ENCODE measurements at regions not wholly inside any gene's neighbourhood (a gene's known extent, or its start where the extent isn't known, plus 50 kb on each side); places are given as distances from the start of the nearest gene placed in this dataset.
A peak's percentile ranks its signal among the peaks of the same experiment; 100 is the strongest.

DNA sequence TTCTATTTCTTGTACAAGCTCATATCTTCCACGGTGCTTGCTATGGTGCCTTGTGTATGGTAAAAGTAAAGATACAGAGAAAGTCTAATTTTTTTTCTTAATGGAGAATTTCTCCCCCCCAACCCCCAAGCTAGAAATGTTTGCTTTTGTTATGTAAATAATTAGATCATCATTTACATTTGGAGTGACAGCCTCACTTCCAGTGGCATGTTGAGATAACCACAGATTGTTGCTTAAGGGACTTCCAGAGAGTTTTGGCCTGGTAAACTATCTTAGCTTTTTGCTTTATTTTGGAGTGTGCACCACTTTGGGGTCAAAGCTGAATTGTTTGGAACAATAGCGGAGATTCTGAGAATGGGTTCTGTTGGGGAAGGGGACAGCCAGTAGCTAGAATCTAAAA is 129.7 kb downstream of the ZNF365 start:
- TF ChIP-seq POLR2A (IDR thresholded peaks at IDR 0.05) = no peak
- TF ChIP-seq, protein P1, sequence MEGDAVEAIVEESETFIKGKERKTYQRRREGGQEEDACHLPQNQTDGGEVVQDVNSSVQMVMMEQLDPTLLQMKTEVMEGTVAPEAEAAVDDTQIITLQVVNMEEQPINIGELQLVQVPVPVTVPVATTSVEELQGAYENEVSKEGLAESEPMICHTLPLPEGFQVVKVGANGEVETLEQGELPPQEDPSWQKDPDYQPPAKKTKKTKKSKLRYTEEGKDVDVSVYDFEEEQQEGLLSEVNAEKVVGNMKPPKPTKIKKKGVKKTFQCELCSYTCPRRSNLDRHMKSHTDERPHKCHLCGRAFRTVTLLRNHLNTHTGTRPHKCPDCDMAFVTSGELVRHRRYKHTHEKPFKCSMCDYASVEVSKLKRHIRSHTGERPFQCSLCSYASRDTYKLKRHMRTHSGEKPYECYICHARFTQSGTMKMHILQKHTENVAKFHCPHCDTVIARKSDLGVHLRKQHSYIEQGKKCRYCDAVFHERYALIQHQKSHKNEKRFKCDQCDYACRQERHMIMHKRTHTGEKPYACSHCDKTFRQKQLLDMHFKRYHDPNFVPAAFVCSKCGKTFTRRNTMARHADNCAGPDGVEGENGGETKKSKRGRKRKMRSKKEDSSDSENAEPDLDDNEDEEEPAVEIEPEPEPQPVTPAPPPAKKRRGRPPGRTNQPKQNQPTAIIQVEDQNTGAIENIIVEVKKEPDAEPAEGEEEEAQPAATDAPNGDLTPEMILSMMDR (IDR thresholded peaks at IDR 0.05) = no peak
- intact Hi-C loops (cut with DNase I) = no loop called here
- H3K27me3 ChIP-seq = no peaks in the 10 kb centered on the region
- no peak overlapping the region for H3K4me3 ChIP-seq
- no peaks in the 10 kb centered on the region for H3K9me3 ChIP-seq
- H3K36me3 ChIP-seq = no peaks in the 10 kb centered on the region
- H3K4me1 ChIP-seq = no peaks in the 10 kb centered on the region
- DNase-seq (no peak), ATAC-seq (peak in 1 of 4 donors; percentile 25)
- WGBS (ENCODE audit: insufficient coverage, low coverage, low lambda C conversion rate, missing lambda C conversion rate) = 80% methylated on average over 2 of the region's 2 CpGs
- no peak overlapping the region for H3K27ac ChIP-seq

DNA sequence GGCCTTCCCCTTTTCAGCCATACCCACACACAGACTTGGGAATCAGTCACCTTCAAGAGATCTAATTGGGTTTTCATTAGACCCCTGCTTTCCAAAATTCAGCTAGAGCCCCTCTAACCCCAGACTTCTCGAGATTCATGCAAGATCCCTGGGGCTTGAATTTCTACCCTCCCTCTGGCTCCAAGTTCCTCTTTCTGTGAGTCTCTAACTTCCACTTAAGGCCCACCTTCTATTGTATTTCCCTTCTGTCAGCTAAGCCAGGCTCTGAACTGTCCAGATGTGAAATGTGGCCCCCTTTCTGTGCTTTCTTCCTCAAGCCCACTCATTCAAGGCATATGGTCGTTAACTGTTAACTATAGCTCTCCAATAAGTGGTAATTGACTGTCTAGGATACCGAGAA is 132.2 kb downstream of the ZNF365 start:
- Histone ChIP-seq H3K36me3 (no peaks in the 10 kb centered on the region), H3K4me3 (no peak overlapping the region), H3K4me1 (no peaks in the 10 kb centered on the region), H3K27me3 (no peaks in the 10 kb centered on the region), H3K27ac (no peak overlapping the region), H3K9me3 (no peaks in the 10 kb centered on the region)
- no peak for DNase-seq
- ATAC-seq = no peak
- WGBS (ENCODE audit: insufficient coverage, low coverage, low lambda C conversion rate, missing lambda C conversion rate) = 52% methylated on average over 3 of the region's 3 CpGs
- intact Hi-C loops (cut with DNase I) = no loop called here
- TF ChIP-seq, protein P1 (IDR thresholded peaks at IDR 0.05) = no peak
- no peak for TF ChIP-seq POLR2A (IDR thresholded peaks at IDR 0.05)

DNA sequence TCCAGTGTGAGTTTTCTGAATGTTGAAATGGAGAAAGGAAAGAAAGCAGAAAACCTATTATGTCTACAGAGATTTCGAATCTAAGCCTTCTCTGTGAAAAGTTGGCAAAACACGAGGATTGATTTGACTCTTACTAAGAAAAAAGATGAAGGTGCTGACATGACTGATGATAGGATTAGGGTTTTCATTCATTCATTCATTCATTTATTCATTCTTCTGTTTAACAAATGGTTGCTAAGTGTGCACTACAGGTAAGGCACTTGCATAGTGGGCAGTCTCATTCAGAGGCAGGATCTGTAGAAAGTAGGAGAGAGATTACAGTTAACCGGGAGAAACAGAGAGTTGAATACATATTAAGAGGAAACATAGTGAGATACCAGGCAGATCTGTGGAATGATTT is 137.1 kb downstream of the ZNF365 start:
- DNase-seq (no peak), ATAC-seq (no peak)
- intact Hi-C loops (cut with DNase I) = no loop called here
- H3K36me3 ChIP-seq = no peaks in the 10 kb centered on the region
- H3K27me3 ChIP-seq = no peaks in the 10 kb centered on the region
- H3K4me3 ChIP-seq = no peak overlapping the region
- H3K4me1 ChIP-seq = no peaks in the 10 kb centered on the region
- no peak for TF ChIP-seq POLR2A (IDR thresholded peaks at IDR 0.05)
- TF ChIP-seq, protein P1 (IDR thresholded peaks at IDR 0.05) = no peak
- H3K9me3 ChIP-seq = no peaks in the 10 kb centered on the region
- WGBS (ENCODE audit: insufficient coverage, low coverage, low lambda C conversion rate, missing lambda C conversion rate) = 84% methylated on average over 3 of the region's 3 CpGs
- H3K27ac ChIP-seq = no peak overlapping the region

DNA sequence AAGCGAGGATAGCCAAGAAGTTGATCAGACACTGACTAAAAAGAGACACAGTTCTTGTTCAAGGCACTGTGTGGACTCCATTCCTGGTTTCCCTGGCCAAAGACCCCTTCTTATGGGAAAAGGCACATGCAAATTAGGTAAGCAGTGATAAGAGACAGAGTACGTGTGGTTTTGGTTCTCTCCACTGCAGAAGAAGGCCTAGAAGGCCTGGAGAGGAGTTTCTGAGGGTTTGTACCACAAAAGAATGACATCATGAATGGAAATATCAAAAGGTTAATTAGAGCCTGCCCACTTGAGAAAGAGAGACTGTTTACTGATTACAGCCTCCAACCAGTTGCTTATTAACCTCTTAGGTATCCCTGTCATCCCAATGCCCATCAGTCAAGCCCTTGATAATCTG is 137.5 kb downstream of the ZNF365 start:
- Histone ChIP-seq H3K27me3 (no peaks in the 10 kb centered on the region), H3K4me3 (no peak overlapping the region), H3K4me1 (no peaks in the 10 kb centered on the region), H3K27ac (no peak overlapping the region), H3K9me3 (no peaks in the 10 kb centered on the region), H3K36me3 (no peaks in the 10 kb centered on the region)
- intact Hi-C loops (cut with DNase I) = no loop called here
- 59% methylated on average over 1 of the region's 2 CpGs for WGBS (ENCODE audit: insufficient coverage, low coverage, low lambda C conversion rate, missing lambda C conversion rate)
- DNase-seq (no peak), ATAC-seq (no peak)
- no peak for TF ChIP-seq POLR2A (IDR thresholded peaks at IDR 0.05)
- TF ChIP-seq, protein P1 (IDR thresholded peaks at IDR 0.05) = no peak

Data from right lobe of liver (tissue), 6 donors.